Stimulated activated CD8-positive, alpha-beta memory T cell treated with anti-CD3 and anti-CD28 coated beads, Interleukin-7, amount 100 ng/mL, for 4 hours (primary cell): ENCODE measurements at regions not wholly inside any gene's neighbourhood (a gene's known extent, or its start where the extent isn't known, plus 50 kb on each side); places are given as distances from the start of the nearest gene placed in this dataset.
"Not testable (repeated sequence)": the region's sequence is repeated elsewhere in the genome, so short reads cannot be mapped to it uniquely, and the experiment has no call there.

Experiments used
- DNase-seq, 2 donors: peaks; one replicate each; pipeline ENCODE4 v3.0.0-alpha.2; 2020; ENCODE audit warnings: low read depth in 2 of 2

DNA sequence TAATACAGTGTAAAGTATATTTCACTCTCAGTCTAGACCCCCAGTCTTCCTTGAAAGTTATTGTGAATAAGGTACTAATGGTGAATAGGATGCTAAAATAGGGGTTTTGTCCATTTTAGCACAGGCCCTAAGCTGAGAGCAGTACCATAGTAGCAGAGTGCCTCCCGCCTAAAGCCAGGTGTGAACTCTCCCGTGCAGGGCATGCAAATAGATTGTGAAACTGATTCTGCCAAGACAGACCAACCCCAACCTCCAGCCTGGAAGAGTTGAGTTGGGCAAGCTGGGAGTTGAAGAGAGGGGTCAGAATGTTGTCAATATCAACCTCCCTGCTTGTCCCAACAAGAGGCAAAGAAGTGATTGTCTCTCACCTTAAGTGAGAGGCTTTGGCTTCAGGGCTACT lies 97.4 kb upstream of the CYRIA start:
- no peak for DNase-seq

- DNase-seq, result no peak
These were observed 94.8 kb upstream of the CYRIA start for GRCh38 chr2:16760426-16760825.

- DNase-seq, result peak; percentile 26 to 42
These were observed 91.4 kb upstream of the CYRIA start for GRCh38 chr2:16756831-16757644.

DNA sequence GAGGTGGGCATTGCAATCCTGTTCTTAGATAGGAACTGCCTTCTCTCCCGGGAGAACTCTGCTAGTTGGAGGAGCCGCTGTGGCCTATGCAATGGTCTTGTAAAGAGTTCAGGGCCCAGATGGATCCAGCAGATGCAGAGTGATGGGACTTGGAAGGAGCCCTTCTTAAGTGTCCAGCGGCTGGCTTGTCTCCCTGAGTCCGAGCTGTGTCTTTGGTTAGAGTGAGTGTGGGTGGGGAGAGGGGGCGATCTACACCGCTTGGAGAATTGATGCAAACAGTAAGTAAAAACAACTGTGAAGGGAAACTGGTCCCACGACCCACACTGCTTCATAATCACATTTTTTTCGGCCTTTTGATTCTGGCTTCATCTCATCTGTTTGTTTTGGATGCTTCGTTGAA lies 89.8 kb upstream of the CYRIA start:
- DNase-seq, result no peak

GRCh38 chr2:16753025-16753424 lies 87.4 kb upstream of the CYRIA start:
- not testable (repeated sequence) for DNase-seq

DNA sequence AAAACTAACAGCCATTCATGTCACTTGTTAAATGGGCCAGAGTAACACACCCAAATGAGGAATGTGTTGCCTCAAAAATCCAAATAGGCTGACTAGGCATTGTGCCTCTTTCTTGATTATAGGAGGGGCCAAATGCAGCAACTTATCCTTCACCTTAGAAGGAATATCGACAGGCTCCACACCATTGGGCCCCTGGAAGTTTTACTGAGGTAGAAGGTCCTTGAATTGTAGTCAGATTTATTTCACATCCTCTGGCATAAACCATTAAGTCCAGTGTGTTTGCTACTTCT lies 85.2 kb upstream of the CYRIA start:
- not testable (repeated sequence) for DNase-seq

DNA sequence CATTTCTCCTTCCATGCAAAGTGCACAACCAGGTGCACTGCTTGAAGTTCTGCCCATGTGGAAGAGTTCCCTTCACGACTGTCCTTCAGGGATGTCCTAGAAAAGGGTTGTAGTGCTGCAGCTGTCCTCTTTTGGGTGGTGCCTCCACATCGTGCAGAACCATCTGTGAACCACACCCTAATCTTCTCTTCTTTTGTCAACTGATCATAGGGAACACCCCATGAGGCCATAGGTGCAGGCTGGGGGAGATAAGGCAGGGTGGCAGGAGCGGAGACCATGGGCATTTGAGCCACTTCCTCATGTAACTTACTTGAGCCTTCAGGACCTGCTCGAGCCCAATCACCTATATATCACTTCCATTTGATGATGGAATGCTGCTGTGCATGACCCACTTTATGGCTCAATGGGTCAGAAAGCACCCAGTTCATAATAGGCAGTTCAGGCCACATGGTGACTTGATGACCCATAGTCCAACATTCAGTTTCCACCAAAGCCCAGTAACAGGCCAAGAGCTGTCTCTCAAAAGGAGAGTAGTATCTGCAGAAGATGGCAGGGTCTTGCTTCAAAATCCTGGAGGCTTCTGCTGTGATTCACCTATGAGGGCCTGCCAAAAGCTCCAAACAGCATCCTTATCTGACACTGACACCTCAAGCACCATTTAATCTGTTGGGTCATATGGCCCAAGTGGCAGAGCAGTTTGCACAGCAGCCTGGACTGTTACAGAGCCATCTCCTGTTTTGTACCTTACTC lies 84.7 kb upstream of the CYRIA start:
- no peak for DNase-seq

GRCh38 chr2:16748511-16749266 lies 83.1 kb upstream of the CYRIA start:
- not testable (repeated sequence) for DNase-seq

DNA sequence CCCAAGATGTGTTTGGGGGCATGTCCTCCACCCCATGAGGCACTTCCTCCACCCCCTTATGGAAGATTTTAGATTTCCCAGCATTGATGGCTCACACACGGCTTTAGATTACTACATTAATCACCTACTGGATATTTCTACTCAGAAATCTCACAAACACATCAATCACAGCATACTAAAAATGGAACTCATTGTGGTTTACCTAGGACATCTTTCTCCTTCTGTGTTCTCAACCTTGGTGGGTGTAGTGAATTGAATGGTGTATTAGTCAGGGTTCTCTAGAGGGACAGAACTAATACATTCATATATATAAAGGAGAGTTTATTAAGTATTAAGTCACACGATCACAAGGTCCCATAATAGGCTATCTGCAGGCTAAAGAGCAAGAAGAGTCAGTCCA lies 82.1 kb upstream of the CYRIA start:
- no peak for DNase-seq

DNA sequence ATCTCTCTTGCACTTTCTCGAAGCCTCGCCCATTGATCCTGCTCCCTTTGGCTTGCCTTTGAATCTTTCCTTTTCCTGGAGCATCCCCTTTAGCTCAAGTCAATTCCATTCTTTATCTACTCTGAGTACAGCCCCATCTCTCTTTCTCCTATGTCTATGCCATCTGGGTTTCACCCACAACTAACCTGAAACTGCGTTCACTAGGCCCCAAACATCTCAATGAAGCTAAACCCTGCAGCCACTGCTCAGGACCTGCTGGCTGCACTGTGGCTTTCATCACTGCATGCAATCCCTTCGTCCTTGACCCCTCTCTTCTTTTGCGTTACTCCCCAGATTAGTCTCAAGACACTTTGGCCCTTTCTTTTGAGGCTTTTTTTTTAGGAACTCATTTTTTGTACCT lies 81.6 kb upstream of the CYRIA start:
- no peak for DNase-seq

GRCh38 chr2:16746833-16747232 lies 81.2 kb upstream of the CYRIA start:
- DNase-seq, result no peak

DNA sequence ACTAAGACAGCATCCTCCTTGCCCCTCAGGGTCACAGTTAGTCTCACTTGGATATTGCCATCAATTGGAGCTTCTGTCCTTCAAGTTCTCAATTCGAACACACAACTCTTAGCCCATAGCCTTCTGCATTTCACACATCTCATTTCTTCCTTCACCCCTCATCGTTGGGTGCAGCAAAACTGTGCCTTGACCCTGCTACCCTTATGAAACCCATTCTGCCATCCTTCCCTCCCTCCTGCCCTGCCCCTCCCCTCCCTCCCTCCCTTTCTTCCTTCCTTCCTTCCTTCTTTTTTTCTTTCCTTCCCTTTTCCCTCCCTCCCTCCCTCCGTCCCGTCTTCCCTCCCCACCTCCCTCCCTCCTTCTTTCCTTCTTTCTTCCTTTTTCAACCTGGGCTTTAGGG lies 80.7 kb upstream of the CYRIA start:
- DNase-seq, result no peak

GRCh38 chr2:16745466-16745865 lies 79.8 kb upstream of the CYRIA start:
- no peak for DNase-seq

DNA sequence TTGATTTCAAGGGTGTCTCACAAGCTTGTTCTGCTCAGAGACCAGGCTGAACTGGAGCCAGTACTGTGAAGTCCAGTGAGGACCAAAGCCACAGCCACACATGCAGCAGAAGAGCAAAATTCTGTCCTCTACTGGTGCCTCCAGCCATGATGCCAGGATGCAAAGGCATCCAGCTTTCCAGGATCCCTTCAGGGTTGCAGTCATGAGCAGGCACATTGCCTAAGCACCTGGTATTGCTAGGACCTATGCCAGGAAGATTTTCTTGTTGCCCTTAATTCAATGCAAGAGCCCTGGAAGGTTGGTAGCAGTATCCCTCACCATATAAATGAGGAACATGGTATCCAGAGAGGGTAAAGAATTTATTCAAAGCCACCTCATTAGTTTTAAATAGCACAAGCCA lies 78.9 kb upstream of the CYRIA start:
- no peak for DNase-seq

DNA sequence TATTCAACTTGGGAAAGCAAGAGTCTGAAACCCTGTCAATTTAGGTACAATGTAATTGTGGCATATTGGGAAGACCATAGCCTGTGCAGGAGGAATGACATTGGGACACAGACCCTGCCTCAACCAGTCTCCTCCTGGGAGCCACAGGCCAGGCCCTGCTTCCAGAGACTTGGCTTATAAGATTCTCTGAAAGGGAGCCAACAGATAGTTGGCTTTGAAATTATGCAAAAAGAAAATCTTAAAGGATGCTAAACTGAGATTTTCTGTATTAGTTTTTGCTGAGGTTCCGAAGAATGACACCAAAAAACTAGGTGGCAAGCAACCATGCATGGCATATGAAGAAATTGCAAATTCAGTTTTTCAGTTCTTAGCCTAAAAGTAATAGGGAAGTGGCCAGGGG lies 76.4 kb upstream of the CYRIA start:
- DNase-seq, result no peak

- no peak for DNase-seq
These were observed 75.9 kb upstream of the CYRIA start for GRCh38 chr2:16741498-16741897.

DNA sequence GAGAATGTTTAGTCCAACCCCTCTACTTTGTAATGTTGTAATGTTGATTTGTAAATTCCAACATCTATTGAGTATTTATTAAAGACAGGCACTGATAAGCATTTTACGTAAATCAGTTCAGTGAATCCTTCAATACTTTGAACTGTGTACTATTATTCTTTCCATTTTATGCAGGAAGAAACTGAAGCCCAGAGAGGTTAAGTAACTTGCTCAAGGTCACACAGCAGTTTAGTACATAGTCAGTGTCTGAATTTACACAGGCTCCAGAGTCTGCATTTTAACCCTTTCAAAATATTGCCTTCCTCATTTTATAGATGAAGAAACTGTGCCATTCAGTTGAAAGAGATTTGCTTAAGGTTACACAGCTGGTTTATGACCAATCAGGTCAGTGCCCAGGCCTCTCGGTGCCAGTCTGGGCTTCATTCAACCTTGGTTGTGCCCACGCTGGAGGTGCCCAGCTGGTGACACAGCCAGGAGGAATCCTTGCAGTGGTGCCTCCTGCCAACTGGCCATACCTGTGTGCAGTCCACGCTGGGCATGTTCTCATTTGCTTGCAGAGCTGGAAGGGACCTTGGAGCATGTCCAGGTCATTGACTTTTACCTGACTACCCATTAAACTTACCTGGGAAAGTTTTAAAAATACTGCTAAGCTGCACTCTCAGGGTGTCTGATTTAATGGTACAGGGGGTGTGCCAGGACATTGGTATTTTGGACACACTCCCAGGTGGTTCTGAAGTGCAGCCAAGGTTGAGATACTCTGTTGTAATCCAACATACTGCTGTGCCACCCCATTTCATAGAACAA lies 74.3 kb upstream of the CYRIA start:
- no peak for DNase-seq

DNA sequence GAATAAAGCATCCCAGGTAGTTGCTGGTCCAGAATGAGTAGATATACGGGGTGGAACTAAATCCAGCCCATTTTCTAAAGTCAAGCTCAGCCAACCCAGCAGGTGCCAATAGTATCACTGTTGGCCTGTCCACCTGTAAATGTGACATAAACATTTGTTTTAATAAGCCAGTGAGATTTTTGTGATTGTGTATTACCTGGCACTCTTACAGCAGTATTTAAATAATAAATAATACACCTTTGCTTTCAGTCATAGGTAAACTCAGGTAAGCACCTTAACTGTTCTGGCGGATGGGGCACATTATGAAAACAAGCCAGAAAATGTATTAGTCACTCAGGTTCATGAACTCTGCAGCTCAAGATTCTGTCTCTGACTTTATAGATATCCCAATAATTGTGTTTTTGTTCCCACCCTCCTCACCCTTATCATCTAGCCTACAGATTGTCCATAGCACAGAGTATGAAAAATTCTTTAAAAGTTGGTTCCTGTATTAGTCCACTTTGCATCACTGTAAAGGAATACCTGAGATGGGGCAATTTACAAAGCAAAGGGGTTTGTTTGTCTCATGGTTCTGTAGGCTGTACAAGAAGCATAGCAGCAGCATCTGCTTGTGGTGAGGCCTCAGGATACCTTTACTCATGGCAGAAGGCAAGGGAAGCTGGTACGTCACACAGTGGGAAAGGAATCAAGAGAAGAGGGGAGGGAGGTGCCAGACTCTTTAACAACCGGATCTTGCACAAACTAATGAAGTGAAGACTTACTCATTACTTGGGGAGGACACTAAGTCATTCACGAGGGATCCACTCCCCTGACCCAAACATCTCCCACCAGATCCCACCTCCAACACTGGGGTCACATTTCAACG lies 73.0 kb upstream of the CYRIA start:
- no peak for DNase-seq

DNA sequence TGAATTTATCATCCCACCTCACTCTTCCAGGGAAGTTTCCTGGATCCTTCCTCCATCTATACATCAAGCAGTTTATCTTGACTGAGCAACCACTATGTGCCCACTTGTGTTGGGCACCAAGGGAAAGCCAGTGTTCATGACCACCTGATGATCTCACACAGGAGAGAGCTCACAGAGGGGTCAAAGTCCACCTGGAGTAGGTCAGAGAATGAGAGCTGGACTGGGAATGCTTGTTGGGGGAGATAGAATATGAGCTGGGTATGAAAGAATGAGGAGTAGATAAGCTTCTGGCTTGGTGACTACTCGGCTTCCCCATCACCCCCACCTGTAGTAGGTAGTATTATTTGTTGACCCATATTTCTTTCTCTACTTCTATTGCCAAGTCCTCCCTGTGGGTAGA lies 72.2 kb upstream of the CYRIA start:
- no peak for DNase-seq

DNA sequence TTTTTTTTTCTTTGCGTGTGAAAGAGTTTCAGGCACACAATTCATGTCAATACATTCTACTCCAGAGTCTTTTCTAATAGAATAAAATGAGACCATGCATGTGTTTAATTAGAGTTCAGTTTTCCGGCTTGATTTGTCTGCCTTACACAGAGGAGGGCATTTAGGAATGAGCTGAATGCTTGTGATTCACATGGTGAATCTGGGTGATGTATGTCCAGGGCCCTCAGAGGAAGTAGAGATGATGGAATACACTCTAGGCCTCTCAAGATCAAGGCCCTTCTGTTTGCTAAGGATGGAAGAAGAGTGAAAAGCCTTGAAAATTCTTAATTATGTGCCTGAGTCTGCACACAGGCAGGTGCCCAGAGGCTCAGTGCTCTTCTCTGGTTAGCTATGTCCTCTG lies 71.0 kb upstream of the CYRIA start:
- no peak for DNase-seq

DNA sequence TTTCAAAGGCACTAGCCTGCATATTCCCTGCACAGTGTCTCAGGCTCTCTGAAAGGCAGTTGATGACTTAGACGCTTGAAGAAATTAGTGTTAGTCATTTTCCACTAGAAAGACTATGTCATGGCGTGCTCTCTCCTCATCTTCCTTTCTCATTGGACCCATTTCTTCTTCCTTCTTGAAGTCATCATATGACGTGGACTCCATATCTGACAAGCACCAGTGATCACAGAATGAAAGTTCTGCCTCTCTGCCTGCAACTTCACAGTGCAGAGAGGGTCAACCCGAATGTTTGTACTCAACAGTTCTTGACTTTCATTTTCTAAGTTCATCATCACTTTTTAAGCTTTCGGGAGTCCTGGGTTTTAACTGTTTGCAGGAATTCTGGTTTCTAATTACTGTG lies 63.7 kb upstream of the CYRIA start:
- DNase-seq, result no peak
